NCI-H510A treated with DMSO at 0.1 percent for 48 hours (cell line): ENCODE measurements at regions not wholly inside any gene's neighbourhood (a gene's known extent, or its start where the extent isn't known, plus 50 kb on each side); places are given as distances from the start of the nearest gene placed in this dataset.

ENCODE experiments used
- DNase-seq: peaks from one replicate; lab custom pipeline; 2025; lab: John Stamatoyannopoulos, UW

- DNase-seq = no peak
Measured at GRCh38 chr3:187902041-187902471, 156.8 kb upstream of the BCL6 start.

GRCh38 chr3:187902936-187903335, 157.7 kb upstream of the BCL6 start:
- DNase-seq = no peak

GRCh38 chr3:187903697-187904096, 158.4 kb upstream of the BCL6 start:
- no peak for DNase-seq

- no peak for DNase-seq
Measured at GRCh38 chr3:187906416-187906815, 161.1 kb upstream of the BCL6 start.

GRCh38 chr3:187906920-187907319, 161.7 kb upstream of the BCL6 start:
- no peak for DNase-seq

- DNase-seq = no peak
Measured at GRCh38 chr3:187909866-187910265, 164.6 kb upstream of the BCL6 start.

- no peak for DNase-seq
Measured at GRCh38 chr3:187912007-187912406, 166.7 kb upstream of the BCL6 start.

GRCh38 chr3:187913617-187914033, 168.4 kb upstream of the BCL6 start:
- DNase-seq = peak; percentile 52

- DNase-seq = no peak
Measured at GRCh38 chr3:187914231-187914630, 169.0 kb upstream of the BCL6 start.

- DNase-seq = no peak
Measured at GRCh38 chr3:187916072-187916471, 170.8 kb upstream of the BCL6 start.

GRCh38 chr3:187918081-187918644, 172.9 kb upstream of the BCL6 start:
- no peak for DNase-seq

- no peak for DNase-seq
Measured at GRCh38 chr3:187919048-187919447, 173.8 kb upstream of the BCL6 start.

GRCh38 chr3:187919544-187919943, 174.3 kb upstream of the BCL6 start:
- no peak for DNase-seq

GRCh38 chr3:187920030-187920429, 174.8 kb upstream of the BCL6 start:
- no peak for DNase-seq

GRCh38 chr3:187920913-187921312, 175.6 kb upstream of the BCL6 start:
- DNase-seq = no peak

- DNase-seq = no peak
Measured at GRCh38 chr3:187921391-187922074, 176.3 kb upstream of the BCL6 start.

- no peak for DNase-seq
Measured at GRCh38 chr3:187922704-187923416, 177.6 kb upstream of the BCL6 start.

GRCh38 chr3:187924651-187925050, 179.4 kb upstream of the BCL6 start:
- no peak for DNase-seq

- no peak for DNase-seq
Measured at GRCh38 chr3:187925326-187925725, 180.1 kb upstream of the BCL6 start.

- no peak for DNase-seq
Measured at GRCh38 chr3:187926620-187927019, 181.4 kb upstream of the BCL6 start.

- DNase-seq = no peak
Measured at GRCh38 chr3:187927565-187927964, 182.3 kb upstream of the BCL6 start.

GRCh38 chr3:187929112-187929816, 184.0 kb upstream of the BCL6 start:
- no peak for DNase-seq

- DNase-seq = no peak
Measured at GRCh38 chr3:187930021-187930420, 184.8 kb upstream of the BCL6 start.
